HG03378 (cell line): ENCODE measurements at regions not wholly inside any gene's neighbourhood (a gene's known extent, or its start where the extent isn't known, plus 50 kb on each side); places are given as distances from the start of the nearest gene placed in this dataset.

Experiments used
- ATAC-seq: cut with Tn5 transposase; IDR thresholded peaks from one replicate; pipeline ENCODE4 v1.9.1; 2021; ENCODE audit warnings: mild to moderate bottlenecking, moderate library complexity; ENCODE audit not compliant: unreplicated experiment

DNA sequence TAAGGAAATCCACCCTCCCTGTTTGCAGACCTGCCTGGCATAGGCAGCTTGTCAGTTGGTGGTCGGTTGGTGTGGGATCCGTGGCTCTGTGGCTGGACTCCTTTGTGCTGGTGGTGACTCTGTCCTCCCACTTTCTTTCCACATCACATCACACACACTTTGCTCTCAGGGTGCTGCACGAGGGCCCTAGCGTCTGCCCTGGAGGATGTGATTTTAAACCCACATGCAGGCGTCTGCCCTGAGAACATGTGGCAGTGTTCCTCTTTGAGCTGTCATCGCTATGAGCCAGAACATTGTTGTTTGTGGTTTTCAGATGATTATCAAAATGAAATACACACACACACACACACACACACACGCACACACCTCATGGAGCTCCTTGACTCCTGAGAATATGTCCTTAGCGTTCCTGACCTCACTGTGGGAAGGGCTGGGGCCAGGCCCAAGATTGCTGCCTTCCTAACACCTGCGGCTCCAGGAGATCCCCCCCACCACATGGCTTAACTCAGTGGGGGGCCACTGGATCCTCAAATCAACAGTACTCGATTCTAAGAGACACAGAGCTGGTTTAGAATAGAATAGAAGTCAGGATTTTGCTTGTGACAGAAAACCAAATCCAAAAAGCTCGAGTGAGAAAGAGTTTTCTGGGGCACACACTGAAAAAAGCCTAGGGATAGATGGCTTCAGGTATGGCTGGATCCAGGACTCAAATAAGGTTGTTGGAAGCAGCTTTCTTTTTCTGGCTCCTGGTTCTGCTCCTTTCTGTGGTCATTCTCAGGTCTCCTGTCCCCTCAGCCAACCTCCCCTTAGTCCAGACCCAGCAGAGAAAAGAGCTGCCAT, 54.8 kb downstream of the RTP5 start:
- ATAC-seq = no peak

DNA sequence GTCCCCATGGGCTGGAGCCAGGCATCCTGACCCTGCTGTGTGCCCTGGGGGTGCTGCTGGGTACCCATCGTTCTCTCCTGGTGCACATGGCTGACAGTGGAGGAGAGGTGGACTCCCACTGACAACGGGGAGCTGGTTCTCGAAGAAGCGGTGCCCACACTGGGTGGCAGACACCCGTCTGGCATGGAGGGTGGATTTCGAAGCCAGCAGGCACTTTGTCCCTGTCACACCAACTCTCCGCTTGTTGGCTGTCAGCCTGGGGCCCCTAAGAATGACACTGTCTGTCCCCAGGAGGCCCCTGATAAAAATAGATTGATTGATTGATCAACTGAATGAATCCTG, 55.4 kb downstream of the RTP5 start:
- ATAC-seq = no peak

DNA sequence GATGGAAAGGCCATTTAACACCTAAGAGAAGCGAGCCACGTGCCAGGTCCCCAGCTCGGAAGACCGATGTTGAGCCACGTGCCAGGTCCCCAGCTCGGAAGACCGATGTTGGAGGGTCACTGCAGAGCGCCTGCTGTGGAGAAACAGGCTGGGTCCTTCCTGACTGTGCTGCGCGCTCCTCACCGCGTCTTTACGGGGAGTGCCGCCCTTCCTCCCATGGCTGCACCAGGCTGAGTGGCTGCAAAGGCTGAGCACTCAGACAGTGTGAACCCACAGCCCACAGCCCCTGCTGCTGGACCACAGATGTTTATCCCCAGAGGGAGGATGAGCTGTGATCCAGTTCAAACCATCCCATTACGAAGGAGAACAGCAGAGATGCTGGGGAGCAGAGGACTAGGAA, 55.7 kb downstream of the RTP5 start:
- ATAC-seq = no peak

DNA sequence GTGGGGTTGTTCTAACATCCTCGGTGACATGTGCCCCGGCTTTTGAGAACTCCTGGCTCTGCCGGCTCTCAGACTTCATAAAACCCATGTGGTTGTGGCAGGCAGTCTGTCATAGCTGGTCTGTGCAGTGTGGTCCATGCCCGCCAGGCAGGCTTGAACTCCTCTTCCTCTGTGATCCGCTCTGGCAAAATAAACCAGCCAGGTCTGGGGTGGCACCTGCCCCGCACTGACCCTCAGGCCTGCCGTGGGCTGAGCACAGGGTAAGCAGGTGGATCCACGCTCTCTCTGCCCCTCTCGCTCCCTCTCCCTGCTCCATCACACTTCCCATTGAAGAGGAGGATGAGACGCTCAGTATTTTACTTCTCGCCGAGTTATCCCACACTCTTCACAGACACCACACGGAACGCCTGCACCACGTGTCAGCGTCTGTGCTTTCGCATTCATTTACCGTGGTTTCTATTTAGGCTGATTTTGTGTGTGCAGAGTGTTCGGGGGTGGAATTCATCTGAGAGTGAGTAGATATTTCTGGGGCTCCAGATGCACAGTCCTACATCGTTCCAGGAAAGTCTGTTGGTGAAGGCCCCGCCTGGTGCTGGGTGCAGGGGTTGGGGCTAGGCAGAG, 56.4 kb downstream of the RTP5 start:
- no peak for ATAC-seq

DNA sequence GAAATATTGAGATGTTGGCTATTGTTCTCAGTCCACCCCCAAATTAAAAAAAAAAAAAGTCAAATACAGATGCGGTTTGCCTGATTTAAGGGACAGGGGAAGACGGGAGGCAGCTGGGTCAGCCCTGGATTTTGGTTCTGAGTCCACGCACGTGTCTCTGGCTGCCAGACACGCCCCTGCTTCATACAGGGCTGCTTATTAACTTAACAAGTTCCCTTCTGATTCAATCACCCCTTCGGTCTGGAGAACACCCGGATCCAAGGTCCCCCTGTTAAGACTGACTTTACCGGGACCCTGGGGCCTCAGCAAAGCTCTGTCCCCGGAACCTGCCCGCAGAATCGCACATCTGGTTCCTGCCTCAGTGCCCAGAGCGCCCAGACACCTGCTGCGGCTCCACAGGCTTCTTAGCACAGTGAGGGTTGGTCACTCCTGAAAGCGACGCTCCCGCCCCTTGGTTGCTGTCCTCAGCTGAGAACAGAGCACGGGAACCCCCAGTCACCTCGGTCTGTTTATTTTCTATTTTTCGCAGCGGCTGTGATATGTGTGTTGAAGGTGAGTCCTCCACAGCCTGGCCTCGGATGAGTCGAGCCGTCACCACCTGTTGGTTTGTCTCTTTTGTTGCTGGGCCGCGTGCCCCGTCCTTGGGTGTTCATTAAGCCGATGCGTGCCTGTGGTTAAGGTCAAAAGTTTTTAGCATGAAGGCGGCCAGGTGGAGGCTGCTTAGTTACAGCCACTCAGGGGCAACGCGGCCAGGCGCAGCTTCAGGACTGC, 57.2 kb downstream of the RTP5 start:
- no peak for ATAC-seq

DNA sequence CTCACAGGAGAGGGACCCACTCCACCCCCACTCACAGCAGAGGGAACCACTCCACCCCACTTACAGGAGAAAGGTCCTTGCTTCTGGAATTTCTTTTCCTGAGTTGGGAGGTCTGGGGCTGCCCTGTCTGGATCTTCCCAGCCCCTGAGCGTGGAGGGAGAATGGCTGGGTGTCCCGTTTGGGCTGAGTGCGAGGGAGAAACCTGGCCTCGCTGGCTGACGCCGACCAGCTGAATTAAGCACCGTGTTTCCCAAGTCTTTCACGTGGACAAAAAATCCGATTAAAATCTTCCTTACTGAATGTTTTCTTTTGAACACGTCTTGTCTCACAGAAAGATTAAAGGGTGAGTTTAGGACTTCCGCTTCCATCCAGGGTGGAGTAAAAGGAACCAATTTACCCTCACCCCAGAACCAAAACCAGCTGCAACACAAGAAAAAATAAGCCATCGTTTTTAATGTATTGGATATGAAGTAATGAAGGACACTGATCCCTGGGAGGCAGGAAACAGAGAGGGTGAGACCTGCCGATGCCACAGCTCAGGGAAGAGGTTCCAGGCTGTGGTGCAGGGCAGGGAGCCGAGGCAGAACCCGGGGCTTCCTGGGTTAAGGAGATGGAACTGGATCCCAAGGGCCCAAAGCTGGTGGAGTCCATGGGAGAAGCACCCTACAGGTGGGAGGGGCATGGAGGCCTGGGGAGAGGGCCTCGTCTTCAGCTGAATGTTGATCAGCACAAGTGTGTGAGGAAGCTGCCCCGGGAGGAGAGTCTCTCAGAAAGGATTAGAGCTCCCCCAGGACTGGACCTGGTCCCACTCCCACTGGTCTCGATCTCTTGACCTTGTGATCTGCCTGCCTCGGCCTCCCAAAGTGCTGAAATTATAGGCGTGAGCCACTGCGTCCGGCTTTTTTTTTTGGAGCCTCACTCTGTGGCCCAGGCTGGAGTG, 60.3 kb downstream of the RTP5 start:
- ATAC-seq = no peak

DNA sequence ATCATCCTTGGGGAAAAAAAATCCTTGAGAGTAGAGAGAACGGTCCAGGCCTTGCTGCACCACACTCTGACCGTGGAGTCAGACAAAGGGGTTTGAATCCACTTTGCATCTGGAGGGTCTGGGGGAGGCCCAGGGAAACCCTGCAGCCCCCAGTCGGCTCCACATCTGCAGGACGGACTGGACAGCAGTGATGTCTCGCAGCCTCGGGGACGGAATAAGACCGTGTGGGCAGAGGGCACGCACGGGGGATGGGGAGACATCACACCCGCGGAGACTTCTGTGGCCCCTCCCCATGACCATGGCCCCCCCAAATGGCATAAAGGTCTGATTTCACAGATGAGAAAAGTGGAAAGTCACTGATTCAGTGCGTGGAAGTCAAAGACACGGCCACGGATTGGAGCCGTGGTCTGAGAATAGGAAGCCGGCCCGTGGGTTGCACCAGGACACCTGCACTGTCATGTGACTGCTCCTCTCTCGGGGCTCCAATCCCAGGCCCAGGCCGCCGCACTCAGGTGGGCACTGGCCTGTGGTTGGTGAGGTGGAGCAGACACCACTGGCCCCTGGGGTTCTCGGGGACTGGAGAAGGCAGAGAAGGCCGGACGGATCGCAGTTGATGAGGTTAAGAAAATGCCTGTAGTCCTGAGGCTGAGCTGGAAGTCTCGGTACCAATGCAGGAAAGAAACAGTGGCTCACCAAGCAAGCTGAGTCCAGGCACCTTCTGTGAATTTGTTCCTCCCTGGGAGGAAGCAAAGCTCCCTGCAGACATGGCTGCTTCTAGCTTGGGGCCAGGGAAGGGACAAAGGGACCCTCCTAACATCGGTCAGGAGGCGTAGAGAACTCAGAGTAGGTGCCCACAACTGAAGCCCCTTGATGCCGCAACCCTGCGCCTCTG, 61.8 kb downstream of the RTP5 start:
- no peak for ATAC-seq

DNA sequence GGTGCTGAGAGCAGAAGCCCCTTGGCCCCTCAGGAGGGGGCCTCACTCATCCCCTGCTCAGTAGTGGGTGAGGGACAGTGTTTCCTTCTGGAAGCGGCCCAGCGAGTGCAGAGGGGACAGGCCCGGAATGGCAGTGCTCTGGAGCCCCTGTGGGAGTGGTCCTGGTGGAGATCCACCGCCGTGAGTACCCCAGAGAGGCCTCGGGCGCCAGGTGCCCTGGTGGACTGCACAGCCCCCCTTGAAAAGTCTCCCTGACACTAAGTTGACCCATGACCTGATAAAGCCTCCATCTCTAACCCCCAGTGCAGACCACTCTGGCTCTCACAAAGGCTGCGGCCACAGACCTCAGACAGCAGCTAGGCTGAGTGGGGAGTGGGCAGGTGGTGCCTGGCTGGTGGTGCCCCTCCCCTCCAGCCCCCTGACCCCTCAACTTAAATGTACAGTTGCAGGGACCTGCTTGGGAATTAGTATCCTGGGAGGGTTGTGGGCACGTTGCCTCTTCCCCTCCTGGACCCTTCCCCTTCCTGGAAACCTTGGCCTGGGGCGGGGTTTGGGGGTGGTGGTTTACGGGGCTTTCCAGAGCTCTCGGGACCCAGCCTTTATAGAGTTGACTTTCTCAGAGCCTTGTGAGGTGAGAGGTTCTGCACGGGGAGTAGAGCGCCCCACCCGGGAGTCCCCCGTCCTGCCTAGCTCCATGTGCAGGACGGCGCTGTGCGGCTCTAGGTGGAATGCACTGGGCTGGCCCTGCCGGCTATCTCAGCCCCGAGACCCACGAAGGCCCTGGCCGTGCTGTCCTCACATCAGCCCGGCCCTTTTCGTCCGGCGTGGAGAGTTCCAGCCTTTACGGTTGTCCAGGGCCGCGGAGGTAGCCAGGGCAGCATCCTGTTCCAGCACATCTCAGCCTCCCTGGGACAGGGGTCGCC, 62.7 kb downstream of the RTP5 start:
- no peak for ATAC-seq

DNA sequence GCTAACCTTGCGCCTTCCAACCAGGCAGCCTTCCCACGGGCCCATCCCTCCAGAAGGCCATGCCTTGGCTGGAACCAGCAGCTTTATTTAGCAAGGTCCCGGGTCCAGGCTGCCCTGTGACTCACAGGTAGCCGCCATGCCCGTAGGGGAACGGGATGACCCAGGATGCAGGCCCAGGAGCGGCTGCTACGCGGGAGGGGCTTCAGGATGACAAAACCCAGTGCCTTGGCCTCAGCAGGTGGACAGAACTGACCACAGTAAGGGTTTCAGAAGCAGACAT, 63.3 kb downstream of the RTP5 start:
- ATAC-seq = no peak

DNA sequence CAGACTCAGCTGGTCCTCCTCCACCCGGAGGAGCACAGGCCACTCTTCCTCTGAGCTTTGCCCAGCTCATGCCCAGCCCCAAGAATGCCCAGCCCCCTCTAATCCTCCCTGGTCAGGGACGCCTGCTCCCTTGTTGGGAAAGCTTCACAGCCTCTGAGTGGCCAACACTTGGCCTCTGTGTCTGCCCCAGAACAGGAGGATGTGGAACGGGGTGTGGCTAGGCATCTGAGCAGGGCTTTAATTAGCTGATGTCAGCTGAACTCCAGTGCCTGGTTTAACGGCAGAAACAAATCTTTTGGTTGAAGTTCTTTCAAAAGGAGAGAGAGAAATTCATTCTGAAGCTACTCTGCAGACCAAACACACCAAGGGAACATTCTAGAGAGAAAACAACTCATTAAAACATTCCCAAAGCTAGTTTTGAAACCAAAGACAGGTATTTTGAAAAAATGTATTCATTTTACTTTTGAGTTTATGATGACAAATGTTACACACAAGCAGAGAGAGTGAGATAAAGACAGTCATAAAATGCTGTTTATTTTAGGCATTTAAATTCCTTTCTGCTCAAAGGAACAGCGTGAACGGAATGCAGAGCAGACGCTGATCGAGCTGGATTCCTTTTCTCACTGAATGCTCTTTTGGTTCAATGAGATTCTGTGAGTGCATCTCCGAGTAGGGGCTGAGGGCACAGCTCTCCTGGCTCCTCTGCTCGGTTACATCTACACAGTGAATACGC, 63.8 kb downstream of the RTP5 start:
- ATAC-seq = no peak

DNA sequence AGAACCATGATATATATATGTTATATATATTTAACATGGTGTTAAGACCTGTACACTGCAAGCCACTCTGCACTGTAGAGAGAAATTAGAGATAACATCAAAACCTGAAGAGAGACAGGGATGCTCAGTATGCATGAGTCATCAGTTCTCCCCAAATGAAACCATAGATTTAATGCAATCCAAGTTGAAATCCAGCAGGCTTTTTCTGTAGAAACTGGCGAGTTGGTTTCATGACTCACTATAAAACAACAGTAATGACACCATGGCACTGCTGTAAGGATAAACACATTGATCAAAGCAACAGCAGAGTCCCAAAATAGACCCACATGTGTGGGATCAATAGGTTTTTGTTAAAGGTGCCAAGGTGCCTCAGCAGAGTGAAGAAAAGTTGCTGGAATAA, 65.8 kb downstream of the RTP5 start:
- ATAC-seq = no peak

DNA sequence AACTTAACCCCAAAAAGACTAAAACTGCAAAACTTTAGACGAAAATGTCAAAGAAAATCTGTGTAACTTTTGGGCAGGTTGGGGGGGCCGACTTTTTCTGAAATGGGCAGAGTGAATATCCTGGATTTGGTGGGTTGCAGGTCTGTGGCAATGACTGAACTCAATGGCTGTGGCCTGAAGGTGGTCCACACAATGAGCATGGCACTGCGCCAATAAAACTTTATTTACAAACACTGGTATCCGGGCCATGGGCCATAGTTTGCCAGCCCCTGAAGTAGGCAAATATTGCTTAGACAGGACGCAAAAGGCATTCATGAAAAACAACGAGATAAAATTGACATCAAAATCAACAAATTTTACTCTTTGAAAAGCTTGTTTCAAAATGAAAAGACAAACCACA, 66.2 kb downstream of the RTP5 start:
- no peak for ATAC-seq

DNA sequence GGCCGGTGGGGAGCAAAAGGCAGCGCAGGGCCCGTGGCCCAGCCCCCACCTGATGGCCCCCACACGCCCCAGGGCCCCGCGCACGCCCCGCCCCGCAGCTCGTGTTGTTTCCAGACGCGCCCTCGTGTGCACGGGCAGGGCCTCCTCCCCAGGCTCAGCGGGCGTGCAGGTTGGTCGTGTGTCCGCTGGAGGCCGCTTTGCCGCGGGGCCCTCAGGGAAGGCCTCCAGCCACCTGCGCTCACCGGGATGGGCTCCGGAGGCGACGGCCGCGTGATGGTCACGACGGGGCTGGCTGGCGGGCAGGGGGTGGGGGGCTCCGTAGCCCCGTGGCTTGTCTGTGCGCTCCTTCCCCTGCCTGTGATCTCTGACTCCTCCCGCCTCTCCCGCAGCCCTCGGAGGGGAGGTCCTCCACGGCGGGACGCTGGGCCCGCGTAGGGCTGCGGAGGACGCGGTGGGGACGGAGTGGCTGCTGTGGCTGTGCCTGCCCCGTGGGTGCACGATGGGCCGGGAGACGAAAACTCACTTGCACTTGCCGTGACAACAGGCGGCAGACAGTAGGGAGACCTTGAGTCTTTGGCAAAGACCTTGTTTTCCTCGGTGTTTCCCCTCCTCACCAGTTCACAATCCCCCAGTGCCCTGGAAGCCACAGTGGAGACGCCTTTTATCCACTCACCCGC, 67.1 kb downstream of the RTP5 start:
- no peak for ATAC-seq

DNA sequence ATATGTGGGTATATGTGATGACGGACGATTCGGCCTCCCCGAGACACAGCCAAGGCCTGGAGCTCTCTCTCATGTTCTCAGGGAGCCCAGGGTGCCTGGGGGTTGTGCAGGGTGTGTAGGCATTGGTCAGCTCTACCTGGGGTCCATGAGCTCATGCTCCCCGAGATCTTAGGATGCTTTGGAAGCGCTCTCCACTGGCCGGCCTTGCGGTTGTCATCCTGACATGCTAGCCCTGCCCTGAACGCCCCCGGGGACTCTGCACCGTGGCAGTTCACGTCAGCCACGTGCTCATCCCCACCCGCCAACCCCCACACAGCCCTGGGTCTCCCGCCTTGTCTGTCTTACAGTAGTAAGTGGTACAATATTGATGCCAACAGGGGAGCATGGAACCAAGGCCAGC, 67.8 kb downstream of the RTP5 start:
- no peak for ATAC-seq

DNA sequence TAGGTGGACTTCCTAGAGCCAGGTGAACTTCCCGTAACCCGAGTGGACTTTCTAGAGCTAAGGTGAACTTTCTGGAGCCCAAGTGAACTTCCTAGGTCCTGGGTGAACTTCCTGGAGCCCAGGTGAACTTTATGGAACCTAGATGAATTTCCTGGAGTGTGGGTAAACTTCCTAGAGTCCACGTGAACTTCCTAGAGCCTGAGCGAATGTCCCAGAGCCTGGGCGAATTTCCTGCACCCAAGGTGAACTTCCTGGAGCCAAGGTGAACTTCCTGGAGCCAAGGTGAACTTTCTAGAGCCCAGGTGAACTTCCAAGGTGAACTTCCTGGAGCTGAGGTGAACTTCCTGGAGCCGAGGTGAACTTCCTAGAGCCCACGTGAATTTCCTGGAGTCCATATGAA, 70.0 kb downstream of the RTP5 start:
- no peak for ATAC-seq

DNA sequence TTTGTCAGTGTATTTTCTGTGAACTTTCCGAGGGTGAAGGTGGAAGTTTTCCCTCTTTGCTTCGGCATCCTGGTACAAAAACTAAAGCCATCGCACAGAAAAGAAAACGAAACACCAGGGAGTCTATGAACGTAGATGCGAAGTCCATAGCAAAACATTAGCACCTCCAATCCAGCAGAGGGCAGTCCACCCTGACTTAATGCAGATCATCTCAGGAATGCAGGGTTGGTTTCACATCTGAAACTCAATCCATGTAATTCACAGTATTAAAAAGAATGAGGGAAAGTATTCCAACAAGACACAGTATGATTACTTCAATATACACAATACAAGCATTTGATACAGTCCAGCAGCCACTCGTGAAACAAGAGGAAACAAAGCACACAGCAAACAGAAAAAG, 70.8 kb downstream of the RTP5 start:
- ATAC-seq = no peak

DNA sequence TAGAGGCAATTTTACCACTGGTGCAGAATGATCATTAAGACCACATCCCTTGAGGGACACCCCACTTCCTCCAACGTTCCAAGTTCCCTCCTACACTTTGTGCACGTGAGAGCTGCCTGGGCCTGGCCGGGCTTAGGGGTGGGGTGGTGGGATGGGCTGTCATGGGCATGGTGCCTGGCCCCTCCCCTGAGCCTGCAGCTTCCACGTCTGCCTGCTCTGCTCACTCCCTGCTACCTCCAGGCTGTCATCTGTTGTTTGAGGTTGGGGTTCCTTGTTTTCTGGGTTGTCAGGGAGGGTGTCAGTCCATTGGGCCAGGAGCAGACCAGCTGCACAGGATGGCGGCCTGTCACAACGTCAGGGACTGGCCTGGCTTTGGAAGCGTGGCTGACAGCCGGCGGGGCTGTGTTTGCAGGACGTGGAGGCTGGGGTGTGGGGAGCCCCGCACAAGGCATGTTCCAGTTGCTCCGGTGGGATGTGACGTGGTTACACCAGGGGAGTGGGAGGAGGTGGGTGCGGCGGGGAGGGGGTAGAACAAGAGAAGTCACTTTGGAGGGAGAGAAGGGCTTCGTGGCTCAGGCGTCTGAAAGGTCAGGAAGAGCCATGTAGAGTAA, 72.3 kb downstream of the RTP5 start:
- no peak for ATAC-seq
